ENCODE measurements at regions not wholly inside any gene's neighbourhood (a gene's known extent, or its start where the extent isn't known, plus 50 kb on each side); places are given as distances from the start of the nearest gene placed in this dataset.

DNA sequence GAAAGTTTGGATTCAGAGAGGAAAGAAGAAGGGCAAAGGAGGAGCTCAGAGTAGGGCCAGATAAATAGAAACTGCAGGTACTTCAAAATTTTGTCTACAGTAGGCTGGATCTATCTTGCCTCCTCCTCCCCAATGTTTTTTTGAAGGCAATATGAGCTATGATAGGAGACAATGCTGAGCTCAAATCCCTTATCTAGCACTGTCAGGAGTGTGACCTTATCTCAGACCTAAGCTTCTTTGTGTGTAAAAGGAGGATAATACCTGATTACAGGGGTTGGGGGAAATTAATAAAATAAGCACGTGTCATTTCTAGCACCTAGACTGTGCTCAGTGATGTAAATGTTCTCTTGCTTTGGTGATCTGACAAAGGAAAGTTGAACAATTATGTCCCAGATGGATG is 137.8 kb upstream of the CD180 start:
- no peak for DNase-seq (ENCODE audit: low spot score)

DNA sequence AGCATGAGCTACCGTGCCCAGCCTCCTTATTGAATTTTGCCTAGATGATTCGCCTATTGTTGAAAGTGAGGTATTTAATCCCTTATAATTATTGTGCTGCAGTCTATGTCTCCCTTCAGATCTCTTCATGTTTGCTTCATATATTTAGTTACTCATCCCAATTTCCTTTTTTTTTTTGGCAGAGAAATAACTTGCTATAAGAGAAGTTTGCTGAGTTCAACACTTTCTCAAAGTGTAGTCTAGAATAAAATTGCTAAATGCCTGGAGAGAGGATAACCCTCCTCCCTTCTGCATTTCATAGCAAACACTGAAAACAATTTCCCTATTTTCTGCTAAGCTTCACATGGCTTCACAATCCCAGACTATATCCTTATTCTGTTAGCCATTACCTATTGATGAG is 136.6 kb upstream of the CD180 start:
- no peak for DNase-seq (ENCODE audit: low spot score)

DNA sequence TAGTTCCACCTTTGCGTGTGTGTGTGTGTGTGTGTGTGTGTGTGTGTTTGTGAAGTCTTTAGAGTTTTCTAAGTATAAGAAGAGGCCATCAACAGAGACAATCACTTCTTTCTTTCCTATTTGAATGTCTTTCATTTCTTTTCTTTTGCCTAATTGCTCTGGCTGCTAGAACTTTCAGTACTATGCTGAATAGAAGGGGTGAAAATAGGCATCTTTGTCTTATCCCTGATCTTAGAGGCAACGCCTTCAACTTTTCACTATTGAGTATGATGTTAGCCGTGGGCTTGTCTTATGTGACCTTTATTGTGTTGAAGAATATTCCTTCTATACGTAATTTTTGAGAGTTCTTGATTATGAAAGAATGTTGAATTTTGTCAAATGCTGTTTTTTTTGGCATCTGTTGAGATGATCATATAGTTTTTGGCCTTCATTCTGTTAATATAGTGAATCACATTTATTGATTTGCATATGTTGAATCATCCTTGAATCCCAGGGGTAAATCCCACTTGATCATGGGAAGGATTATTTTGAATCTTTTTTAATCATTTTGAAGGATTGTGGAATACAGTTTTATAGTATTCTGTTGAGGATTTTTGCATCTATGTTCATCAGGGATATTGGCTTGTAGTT is 134.8 kb upstream of the CD180 start:
- DNase-seq (ENCODE audit: low spot score) = no peak

DNA sequence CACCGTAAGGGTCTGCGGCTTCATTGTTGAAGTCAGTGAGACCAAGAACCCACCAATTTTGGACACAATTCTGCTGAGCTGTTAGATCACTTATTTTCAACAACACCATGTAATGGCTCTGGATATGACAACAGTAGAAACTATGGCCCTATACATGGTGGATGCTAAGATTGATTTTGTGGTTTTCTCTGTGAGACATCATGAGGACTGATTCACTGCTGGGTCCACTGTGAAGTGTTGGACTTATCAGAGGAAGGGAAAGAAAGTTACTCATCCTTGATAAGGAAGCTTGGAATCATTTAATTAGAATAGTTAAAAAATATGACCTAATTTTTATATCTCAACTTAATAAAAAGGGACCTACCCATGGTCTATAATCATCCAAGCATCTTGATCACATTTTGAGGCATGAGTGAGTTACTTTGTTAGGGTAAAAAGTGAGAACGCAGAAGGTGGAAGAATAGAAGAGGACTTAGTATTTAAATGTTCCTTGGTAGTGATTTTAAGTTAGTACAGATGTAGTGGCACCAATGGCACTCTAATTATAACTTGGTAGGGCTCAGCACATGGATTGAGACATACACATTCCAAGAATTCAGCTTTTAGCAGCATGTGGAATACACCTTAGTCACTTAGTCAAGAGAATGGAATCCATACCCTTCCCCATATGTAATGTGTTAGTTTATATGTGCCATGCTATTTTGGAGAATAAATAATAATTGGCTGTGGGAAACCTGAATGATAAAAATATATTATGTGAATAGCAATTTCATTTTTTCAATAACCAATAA is 123.5 kb upstream of the CD180 start:
- no peak for DNase-seq (ENCODE audit: low spot score)

DNA sequence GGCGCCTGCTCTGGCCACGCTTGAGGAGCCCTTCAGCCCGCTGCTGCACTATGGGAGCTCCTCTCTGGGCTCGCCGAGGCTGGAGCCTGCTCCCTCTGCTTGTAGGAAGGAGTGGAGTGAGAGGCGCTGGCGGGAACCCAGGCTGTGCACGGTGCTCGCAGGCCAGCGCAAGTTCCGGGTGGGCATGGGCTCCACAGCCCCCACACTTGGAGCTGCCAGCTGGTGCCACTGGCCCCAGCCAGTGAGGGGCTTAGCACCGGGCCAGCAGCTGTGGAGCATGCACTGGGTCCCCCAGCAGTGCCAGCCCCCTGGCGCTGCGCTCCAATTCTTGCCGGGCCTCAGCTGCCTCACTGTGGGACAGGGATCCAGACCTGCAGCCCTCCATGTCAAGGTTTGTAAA is 122.1 kb upstream of the CD180 start:
- DNase-seq (ENCODE audit: low spot score) = no peak

DNA sequence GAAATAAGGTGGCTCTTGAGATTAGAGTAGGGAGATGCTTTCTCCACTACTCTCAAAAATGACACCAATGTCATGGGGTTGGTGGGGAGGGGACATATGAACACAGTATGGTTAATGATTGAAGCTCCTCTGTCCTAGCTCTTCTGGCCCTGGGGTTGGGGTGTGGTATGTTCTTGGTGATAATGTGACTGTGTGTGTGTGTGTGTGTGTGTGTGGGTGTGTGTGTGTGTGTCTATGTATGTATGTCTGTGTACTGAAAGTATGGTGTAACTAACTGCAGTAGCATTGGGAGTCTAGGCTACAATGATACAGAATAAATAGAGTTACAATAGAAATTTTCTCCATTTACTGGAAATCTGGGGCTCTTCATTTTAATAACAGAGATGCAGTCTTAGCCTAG is 121.0 kb upstream of the CD180 start:
- no peak for DNase-seq (ENCODE audit: low spot score)

DNA sequence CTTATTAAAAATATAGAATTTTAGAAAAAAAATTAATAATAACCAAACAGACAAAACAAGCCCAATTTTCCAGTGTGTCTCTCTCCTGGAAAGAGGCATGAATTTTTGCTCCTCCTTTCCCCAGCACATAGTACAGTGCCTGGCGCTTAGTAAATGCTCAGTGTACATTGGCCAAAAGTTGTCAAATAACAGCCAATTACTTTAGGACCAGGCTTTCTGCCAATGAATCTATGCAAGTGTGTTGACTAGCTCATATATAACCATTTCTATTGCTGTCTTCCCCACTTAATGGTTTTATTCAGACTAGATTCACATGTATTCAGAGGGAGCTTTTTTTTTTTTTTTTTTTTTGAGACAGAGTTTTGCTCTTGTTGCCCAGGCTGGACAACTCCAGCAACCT is 120.1 kb upstream of the CD180 start:
- DNase-seq (ENCODE audit: low spot score) = no peak

DNA sequence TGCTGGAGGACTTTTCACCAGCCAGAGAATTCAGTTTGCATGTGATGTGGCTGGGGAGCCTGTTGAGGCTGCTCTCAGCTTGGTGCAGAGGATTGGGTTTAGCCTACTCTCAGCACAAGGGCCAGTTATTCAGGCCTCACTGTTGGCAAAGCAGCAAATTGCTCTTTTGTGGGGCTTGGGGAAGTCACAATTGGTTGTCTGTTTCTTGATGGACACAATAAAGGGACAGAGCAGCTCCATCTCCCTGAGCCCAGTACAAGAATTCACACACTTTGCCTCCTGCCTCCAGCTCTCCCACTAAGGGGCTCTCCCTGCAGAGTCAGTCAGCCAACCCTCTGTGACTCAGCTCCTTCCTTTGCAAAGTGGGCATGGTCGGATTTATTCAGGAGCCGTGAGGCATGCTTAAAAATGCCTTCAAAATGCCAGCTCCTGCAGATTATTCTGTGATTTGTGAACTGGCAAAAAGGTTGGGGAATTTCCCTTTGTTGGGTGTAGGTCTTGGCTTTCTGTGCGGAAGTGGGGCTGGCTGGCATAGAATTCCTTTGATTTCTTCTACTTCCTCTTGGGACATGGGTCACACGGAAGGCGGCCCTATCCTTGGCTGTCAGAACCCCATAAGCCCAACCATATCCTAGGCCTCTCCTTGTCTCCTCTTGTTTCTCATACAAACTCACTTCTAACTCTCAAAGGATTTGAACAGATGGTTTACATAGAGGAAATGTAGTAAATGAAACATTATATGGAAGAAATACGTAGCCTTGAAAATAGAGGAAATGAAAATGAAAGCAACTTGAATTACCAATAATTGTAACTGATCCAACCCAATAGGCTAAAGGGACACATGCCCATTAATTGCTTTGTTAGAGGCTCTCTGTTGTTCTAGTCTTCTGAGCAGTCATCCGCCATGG is 118.7 kb upstream of the CD180 start:
- peak; percentile 100 for DNase-seq (ENCODE audit: low spot score)

DNA sequence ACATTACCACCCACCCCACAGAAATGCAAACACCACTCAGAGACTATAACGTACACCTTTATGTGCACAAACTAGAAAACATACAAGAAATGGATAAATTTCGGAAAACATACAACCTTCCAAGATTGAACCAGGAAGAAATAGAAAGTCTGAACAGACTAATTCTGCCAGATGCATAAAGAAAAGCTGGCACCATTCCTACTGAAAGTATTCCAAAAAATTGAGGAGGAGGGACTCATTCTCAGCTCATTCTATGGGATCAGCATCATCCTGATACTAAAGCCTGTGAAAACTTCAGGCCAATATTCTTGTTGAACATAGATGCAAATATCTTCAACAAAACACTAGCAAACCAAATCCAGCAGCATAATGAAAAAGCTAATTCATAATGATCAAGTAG is 115.1 kb upstream of the CD180 start:
- DNase-seq (ENCODE audit: low spot score) = no peak

DNA sequence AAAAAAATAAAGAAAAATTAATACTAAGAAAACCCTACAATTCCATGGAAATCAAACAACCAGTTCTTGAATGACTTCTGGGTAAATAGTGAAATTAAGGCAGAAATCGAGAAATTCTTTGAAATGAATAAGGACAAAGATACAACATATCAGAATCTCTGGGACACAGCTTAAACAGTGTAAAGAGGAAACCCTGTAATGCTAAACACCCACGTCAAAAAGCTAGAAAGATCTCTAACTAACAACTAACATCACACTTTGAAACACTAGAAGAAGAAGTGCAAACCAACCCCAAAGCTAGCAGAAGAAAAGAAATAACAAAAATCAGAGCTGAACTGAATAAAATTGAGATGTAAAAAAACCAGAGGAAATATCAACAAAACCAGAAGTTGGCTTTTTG is 114.6 kb upstream of the CD180 start:
- DNase-seq (ENCODE audit: low spot score) = no peak

DNA sequence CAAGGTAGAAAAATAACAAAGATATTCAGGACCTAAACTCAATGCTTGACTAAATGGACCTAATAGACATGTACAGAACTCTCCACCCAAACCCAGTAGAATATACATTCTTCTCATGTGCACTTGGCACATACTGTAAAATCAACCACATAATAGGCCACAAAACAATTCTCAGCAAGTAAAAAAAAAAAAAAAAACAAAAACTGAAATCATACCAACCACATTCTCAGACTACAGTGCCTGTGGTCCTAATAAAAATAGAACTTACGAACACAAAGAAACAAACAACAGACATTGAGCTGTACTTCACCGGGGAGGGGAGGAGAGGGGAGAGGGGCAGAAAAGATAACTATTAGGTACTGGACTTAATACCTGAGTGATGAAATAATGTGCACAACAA is 114.1 kb upstream of the CD180 start:
- no peak for DNase-seq (ENCODE audit: low spot score)

DNA sequence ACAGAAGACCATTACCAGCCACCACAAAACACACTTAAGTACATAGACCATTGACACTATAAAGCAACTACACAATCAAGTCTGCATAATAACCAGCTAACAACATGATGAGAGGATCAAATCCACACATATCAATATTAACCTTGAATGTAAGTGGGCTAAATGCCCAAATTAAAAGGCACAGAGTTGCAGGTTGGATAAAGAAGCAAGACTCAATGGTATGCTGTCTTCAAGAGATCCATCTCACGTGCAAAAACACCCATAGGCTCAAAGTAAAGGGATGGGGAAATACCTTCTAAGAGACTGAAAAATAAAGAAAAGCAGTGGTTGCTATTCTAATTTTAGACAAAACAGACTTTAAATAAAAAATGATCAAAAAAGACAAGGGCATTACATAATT is 113.6 kb upstream of the CD180 start:
- no peak for DNase-seq (ENCODE audit: low spot score)

DNA sequence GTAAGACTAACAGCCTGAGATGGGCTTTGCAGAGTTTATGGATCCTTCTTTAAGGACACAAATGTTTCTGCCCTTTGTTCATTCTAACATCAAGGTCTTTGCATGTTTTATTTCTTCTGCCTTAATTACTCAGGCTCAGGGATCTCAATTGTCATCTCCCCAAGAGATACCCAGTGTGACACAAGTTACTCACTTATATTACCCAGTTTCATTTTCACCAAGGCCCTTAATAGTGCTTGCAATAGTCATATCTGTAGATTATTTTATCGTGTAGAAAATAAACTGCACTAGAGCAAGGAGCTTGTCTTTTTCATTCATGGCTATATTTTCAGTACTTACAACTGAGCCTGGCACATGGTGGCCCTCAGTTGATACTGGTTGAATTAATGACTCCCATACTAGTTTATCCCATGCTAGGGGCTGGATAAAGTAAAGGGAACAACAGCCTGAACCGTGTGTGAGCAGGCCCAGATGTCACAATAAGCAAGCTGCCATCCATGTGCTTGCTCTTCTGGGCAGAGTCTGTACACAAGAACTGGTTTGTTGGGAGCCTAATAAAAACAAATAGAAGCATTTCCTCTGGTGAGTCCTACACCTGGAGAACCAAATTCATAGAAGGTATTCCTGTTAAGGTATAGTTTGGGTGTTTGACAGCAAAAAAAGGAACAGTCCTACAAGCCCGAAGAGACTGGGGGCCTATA is 112.5 kb upstream of the CD180 start:
- no peak for DNase-seq (ENCODE audit: low spot score)

DNA sequence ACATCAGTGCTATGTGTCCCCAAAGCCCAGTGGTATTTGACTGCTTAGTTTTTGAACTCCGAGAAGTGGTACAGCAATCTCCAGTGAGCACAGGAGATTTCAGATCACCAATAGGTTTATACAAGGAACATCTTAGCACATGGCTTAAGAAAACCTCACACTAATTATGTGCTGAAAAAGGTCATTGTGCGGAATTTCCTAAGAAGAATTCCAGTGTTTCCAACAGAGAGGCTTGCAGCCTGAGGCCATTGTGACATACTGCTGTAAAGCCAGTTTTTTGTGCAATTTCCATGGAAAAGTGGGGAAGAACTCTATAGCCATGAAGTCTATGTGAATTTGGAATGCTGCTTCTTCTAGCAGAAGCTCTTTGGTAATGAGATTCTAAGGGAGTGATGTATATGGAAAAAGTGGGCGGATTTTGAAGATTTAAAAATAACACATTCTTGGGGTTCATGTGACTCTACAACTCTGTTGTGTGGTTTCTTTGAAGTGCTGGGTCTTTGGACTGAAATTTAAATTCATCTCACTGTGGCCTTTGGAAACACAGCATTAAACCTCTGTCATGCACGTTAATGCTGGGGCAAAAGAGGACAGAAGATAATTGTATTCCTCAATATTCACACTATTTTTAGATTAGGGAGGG is 110.5 kb upstream of the CD180 start:
- no peak for DNase-seq (ENCODE audit: low spot score)

DNA sequence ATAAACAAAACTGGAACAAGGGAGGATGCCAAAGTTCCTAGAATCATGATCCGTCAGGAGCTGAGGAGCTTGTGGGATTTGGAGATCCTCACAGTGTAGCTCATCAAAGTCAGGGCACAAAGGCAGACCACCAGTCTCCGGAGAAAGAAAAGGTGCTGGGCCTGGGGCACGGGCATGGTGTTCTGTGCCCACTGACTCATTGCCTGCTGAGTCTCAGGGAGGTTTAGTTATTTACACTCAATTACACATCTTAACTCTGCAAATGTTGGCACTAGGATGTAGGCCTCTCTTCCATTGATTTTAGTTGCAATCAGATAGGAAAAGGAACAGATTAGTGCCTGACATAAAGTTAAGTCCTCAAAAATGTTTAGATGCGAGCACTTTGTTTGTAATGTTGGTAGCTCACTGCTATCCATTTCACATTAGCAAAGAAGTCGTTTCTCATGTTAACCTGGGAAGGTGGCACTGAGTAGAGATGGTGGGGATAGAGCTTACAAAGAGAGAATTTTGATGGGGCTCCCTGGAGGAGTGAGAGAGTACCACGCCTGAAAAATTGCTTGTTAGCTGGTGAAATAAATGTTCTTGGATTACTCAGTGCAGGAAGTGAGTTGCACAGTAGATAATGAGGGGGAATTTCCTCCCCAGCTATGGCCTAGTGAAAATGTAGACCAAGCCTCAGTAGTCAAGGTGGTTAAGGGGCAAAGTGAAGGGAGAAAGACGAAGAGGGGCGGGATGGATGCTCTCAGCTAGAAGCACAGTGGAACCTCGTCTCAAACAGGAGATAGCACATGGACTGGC is 109.5 kb upstream of the CD180 start:
- DNase-seq (ENCODE audit: low spot score) = no peak

DNA sequence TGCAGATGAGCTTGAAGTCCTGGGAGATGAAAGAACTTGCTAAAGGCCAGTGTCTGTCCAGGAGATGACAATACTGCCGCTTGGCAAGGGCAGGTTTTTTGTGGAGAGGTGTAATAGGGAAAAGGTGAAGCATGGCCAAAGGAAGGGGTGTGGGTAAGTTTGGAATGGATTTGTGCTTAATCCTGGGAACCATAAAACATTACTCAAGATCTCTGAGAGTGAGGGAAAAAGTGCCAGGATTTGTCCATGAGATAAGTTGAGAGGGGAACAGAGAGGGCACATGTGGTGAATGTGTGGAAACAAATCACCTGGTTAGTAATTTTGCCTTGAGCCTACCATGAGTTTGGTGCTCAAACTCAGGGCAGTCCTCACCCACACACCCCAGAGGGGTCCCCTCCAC is 108.8 kb upstream of the CD180 start:
- DNase-seq (ENCODE audit: low spot score) = no peak

DNA sequence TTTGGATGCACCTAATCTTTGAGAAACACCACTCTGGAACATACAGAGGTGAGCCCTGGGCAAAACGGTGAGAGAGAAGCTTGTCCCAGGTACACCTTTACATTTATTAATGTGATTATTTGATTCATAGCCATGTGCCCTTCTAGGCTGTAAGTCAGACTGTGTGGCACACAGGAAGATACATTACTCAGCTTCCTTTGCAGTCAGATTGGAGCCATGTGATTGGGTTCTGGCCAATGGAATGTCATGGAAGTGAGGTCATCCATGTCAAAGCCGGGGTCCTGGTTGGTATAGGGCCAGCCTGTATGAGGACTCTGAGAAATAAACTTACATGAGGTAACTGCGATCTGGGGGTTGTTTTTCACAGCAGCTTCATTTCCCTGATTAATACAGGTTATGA is 106.8 kb upstream of the CD180 start:
- DNase-seq (ENCODE audit: low spot score) = no peak

DNA sequence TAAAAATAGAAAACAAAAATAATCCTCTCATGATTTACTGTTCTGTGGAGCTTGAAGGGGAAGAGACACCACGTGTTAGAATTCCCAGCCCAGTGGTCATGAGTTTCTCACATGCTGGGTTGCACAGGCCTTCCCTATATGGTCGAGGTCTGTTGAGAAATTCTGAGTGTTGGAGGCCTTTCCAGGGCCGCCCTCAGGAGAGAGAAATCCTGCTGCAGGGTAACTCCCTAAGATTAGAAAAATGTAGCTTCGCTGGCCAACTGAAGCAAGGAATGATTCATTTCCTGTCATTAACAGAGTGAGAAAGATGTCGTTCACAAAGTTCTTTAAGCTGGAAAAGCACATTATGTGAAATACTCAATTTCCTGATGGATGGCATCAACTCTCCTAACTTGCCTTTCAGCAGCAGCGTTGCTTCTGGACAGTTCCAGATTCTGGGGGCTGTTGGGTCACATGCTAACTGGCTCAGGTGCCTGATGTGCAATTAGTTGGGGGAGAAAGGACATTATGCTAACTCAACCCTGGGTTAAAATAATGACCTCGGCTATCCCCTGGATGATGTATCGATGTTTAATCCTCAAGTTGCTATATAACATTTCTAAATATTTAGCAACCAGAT is 104.8 kb upstream of the CD180 start:
- DNase-seq (ENCODE audit: low spot score) = peak; percentile 29

DNA sequence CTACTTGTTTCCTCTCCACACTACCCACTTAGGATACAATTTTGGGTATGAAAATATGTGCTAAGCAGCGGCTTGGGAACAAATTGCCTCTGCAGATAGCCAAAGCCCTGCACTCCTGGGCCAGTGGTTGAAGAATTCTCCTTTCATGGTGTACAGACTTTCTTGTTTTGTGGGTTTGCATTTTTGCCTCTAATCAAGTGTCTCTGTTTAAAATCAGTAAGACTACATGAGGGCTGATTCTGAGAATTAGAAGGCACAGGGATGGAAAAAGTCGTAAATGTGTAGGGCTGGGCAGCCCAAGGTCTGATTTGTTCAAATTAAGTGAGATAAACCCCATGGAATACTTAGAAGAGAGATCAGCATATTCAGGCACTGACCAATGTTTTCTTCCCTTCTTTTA is 103.7 kb upstream of the CD180 start:
- no peak for DNase-seq (ENCODE audit: low spot score)

DNA sequence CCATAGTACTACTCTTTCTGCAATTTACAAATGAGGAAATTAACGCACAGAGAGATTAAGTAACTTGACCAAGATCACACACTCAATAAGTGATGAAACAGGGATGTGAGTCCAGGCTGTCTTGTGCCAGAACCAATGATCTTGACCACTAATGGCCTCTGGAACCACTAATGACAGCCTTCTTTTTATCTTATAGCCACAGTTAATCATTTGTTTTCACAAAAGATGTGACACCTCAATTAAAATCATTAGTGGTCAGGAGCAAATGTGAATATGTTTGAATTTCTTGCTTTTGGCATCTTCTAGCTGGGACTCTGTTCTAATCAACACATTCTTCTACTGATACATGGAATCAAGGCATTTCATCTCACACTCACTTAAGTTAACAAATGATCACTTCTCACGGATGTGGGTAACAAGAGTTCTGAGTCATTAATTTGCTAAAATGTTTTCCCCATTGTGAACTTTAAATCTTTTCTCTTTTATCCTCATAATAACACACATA is 102.7 kb upstream of the CD180 start:
- no peak for DNase-seq (ENCODE audit: low spot score)
